Smooth muscle cell (in vitro differentiated cells): ENCODE measurements at regions not wholly inside any gene's neighbourhood (a gene's known extent, or its start where the extent isn't known, plus 50 kb on each side); places are given as distances from the start of the nearest gene placed in this dataset.

Source experiments
- DNase-seq: peaks from one replicate; lab custom pipeline; 2025; ENCODE audit not compliant: unreplicated experiment; lab: John Stamatoyannopoulos, UW
- H2AFZ ChIP-seq: fragments of 200-600 bp; sonication (generic); 2 replicates; pipeline ENCODE4 v1.6.0; 2016; ENCODE audit warnings: antibody characterized with exemption, low read depth, mild to moderate bottlenecking
- H3F3A ChIP-seq: fragments of 200-600 bp; sonication (generic); 2 replicates; pipeline ENCODE4 v1.6.0; 2017; ENCODE audit warnings: antibody characterized with exemption, low read depth
- H3K27ac ChIP-seq: fragments of 200-600 bp; sonication (generic); 2 replicates; pipeline ENCODE4 v1.5.1; 2016; ENCODE audit warnings: low read depth, mild to moderate bottlenecking
- H3K27me3 ChIP-seq: fragments of 200-600 bp; sonication (generic); 2 replicates; pipeline ENCODE4 v1.6.1; 2016; ENCODE audit warnings: low read depth, mild to moderate bottlenecking
- H3K36me3 ChIP-seq: fragments of 200-600 bp; sonication (generic); 2 replicates; pipeline ENCODE4 v1.5.1; 2016; ENCODE audit warnings: low read depth
- H3K4me1 ChIP-seq: fragments of 200-600 bp; sonication (generic); 2 replicates; pipeline ENCODE4 v1.5.1; 2016; ENCODE audit warnings: low read depth
- H3K4me2 ChIP-seq: fragments of 200-600 bp; sonication (generic); 2 replicates; pipeline ENCODE4 v1.6.0; 2016; ENCODE audit warnings: mild to moderate bottlenecking
- H3K4me3 ChIP-seq: fragments of 200-600 bp; sonication (generic); 2 replicates; pipeline ENCODE4 v1.5.1; 2016; ENCODE audit warnings: mild to moderate bottlenecking
- H3K79me2 ChIP-seq: fragments of 200-600 bp; sonication (generic); 2 replicates; pipeline ENCODE4 v1.6.0; 2016; ENCODE audit warnings: low read depth, mild to moderate bottlenecking
- H3K9ac ChIP-seq: fragments of 200-600 bp; sonication (generic); 2 replicates; pipeline ENCODE4 v1.6.0; 2016; ENCODE audit warnings: low read depth
- H3K9me3 ChIP-seq: fragments of 200-600 bp; sonication (generic); replicated peaks from 2 replicates; pipeline ENCODE4 v1.5.1; 2016; ENCODE audit warnings: low read depth
- H4K20me1 ChIP-seq: fragments of 200-600 bp; sonication (generic); 2 replicates; pipeline ENCODE4 v1.6.0; 2016; ENCODE audit warnings: low read depth
- WGBS: methylation state at CpG from one replicate; pipeline ENCODE4 v1.1.7; 2016; ENCODE audit warnings: low lambda C conversion rate; 5-methylcytosine and 5-hydroxymethylcytosine counted together
- TF ChIP-seq, protein P1 (sequence below): fragments of 200-600 bp; sonication (generic); IDR thresholded peaks from 2 replicates; pipeline ENCODE4 v1.5.1; 2017; ENCODE audit warnings: borderline replicate concordance, mild to moderate bottlenecking, antibody characterized with exemption; ENCODE audit not compliant: insufficient read depth, poor library complexity, severe bottlenecking

DNA sequence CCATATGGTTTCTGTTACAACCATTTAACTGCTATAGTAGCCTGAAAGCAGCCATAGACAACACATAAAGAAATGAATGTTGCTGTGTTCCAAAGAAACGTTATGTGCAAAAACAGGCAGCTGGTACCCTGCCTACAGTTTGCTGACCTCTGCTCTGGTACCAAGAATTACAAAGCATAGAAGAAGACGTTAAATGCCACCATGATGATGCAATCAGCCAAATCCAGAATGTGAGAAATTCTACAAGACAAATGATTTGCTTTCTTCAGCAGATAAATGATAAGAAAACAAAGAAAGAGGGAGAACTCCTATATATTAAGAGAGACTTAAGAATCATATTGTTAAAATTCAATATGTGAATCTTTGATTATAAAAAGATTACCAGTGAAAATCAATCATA is 97.8 kb upstream of the PDE4B start:
- Histone ChIP-seq H3K4me2 (no peak overlapping the region), H3K4me3 (no peak overlapping the region), H4K20me1 (no peaks in the 10 kb centered on the region), H3K9ac (no peak overlapping the region), H3K27ac (no peak overlapping the region), H3K9me3 (no peaks in the 10 kb centered on the region), H3K79me2 (no peaks in the 10 kb centered on the region), H3K4me1 (no peaks in the 10 kb centered on the region), H3F3A (peaks cover 8% of the 10 kb centered on the region), H3K36me3 (no peaks in the 10 kb centered on the region), H3K27me3 (peaks cover 9% of the 10 kb centered on the region), H2AFZ (no peak overlapping the region)
- TF ChIP-seq, protein P1, sequence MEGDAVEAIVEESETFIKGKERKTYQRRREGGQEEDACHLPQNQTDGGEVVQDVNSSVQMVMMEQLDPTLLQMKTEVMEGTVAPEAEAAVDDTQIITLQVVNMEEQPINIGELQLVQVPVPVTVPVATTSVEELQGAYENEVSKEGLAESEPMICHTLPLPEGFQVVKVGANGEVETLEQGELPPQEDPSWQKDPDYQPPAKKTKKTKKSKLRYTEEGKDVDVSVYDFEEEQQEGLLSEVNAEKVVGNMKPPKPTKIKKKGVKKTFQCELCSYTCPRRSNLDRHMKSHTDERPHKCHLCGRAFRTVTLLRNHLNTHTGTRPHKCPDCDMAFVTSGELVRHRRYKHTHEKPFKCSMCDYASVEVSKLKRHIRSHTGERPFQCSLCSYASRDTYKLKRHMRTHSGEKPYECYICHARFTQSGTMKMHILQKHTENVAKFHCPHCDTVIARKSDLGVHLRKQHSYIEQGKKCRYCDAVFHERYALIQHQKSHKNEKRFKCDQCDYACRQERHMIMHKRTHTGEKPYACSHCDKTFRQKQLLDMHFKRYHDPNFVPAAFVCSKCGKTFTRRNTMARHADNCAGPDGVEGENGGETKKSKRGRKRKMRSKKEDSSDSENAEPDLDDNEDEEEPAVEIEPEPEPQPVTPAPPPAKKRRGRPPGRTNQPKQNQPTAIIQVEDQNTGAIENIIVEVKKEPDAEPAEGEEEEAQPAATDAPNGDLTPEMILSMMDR, result no peak
- 78% methylated on average over 2 of the region's 2 CpGs for WGBS
- DNase-seq, result no peak

DNA sequence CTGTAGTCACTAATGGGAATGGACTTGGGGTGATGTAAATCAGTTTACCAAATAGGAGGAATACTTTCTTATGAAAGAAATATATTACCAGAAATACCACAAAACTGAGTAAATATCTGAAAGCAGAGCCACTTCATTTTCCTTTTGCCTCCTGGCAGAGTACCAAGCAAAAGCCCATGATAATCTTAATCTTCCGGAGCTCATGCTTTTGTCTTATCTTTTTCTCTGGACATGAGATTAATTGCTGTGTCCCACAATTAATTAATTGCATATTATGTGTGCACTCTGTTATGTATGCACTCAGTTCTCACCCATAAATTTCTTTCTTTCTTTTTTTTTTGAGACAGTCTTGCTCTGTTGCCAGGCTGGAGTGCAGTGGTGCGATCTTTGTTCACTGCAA is 94.1 kb upstream of the PDE4B start:
- Histone ChIP-seq H4K20me1 (no peaks in the 10 kb centered on the region), H3K4me1 (no peaks in the 10 kb centered on the region), H3K79me2 (no peaks in the 10 kb centered on the region), H2AFZ (no peak overlapping the region), H3K27ac (no peak overlapping the region), H3K9ac (no peak overlapping the region), H3K36me3 (no peaks in the 10 kb centered on the region), H3K4me3 (no peak overlapping the region), H3K27me3 (peaks cover 19% of the 10 kb centered on the region), H3K4me2 (no peak overlapping the region), H3K9me3 (no peaks in the 10 kb centered on the region), H3F3A (no peaks in the 10 kb centered on the region)
- 74% methylated on average over 2 of the region's 2 CpGs for WGBS
- TF ChIP-seq, protein P1, result no peak
- DNase-seq, result no peak

DNA sequence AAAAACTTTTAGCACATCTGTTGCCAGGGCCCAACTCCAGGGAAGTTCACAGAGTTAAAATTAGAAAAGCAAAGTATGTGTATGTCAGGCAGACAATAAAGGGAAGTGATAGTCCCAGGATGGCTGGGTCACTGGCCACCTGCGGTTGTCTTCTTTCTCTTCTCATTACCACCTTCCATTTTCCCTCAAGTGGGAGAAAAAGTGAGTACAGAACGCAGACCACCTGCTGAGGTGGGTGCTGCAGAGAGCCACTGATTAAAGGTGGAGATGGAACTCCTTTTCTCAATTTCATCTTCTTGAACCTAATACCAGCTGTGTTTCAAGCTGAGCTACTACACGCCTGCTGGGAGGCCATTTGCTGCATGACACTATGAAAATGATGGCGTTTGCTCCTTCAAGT is 88.8 kb upstream of the PDE4B start:
- Histone ChIP-seq H4K20me1 (no peaks in the 10 kb centered on the region), H3K36me3 (no peaks in the 10 kb centered on the region), H3K4me3 (no peak overlapping the region), H3K9ac (no peak overlapping the region), H3K4me1 (no peaks in the 10 kb centered on the region), H3F3A (no peaks in the 10 kb centered on the region), H2AFZ (no peak overlapping the region), H3K79me2 (no peaks in the 10 kb centered on the region), H3K4me2 (no peak overlapping the region), H3K27ac (no peak overlapping the region), H3K9me3 (no peaks in the 10 kb centered on the region), H3K27me3 (peaks cover 19% of the 10 kb centered on the region)
- TF ChIP-seq, protein P1, result no peak
- DNase-seq, result no peak
- WGBS, result 67% methylated on average over 4 of the region's 4 CpGs

GRCh38 chr1:65704318-65704717 is 88.4 kb upstream of the PDE4B start:
- no peaks in the 10 kb centered on the region for H3K79me2 ChIP-seq
- no peaks in the 10 kb centered on the region for H4K20me1 ChIP-seq
- H3K27me3 ChIP-seq, result peaks cover 16% of the 10 kb centered on the region
- H3K4me2 ChIP-seq, result no peak overlapping the region
- WGBS, result 95% methylated on average over 2 of the region's 2 CpGs
- no peak overlapping the region for H2AFZ ChIP-seq
- H3F3A ChIP-seq, result no peaks in the 10 kb centered on the region
- DNase-seq, result no peak
- H3K4me3 ChIP-seq, result no peak overlapping the region
- no peaks in the 10 kb centered on the region for H3K9me3 ChIP-seq
- TF ChIP-seq, protein P1, result no peak
- H3K36me3 ChIP-seq, result no peaks in the 10 kb centered on the region
- no peak overlapping the region for H3K9ac ChIP-seq
- no peak overlapping the region for H3K27ac ChIP-seq
- H3K4me1 ChIP-seq, result no peaks in the 10 kb centered on the region
